Keratinocyte (primary cell): ENCODE measurements at regions not wholly inside any gene's neighbourhood (a gene's known extent, or its start where the extent isn't known, plus 50 kb on each side); places are given as distances from the start of the nearest gene placed in this dataset.

Source experiments
- DNase-seq: peaks from one replicate; pipeline ENCODE4 v3.0.0-alpha.2; 2011; ENCODE audit warnings: low read depth, missing footprints, low spot score
- FAIRE-seq: peaks from 2 replicates; lab custom pipeline; 2011; peaks lifted over from hg19 to GRCh38; lab: Jason Lieb, UNC
- H2AFZ ChIP-seq: 2 replicates; pipeline ENCODE4 v1.6.0; 2012; ENCODE audit warnings: low read length, control low read depth, inconsistent platforms; ENCODE audit not compliant: control insufficient read depth
- H3K27ac ChIP-seq: 2 replicates; pipeline ENCODE4 v1.5.1; 2011; ENCODE audit warnings: low read length; ENCODE audit not compliant: control insufficient read depth, insufficient read depth
- H3K27me3 ChIP-seq: 3 replicates; pipeline ENCODE4 v1.6.0; 2011; ENCODE audit warnings: low read length; ENCODE audit not compliant: control insufficient read depth, insufficient read depth; ENCODE audit errors: extremely low read depth
- H3K36me3 ChIP-seq, 2 experiments: 2 replicates in 1 of 2; 3 replicates in 1 of 2; pipeline ENCODE4 v1.5.1; 2011; ENCODE audit warnings: low read length in 2 of 2, mild to moderate bottlenecking in 1 of 2; ENCODE audit not compliant: control insufficient read depth in 2 of 2, insufficient read depth in 2 of 2; ENCODE audit errors: extremely low read depth in 1 of 2
- H3K4me1 ChIP-seq: 3 replicates; pipeline ENCODE4 v1.5.1; 2011; ENCODE audit warnings: low read length; ENCODE audit not compliant: control insufficient read depth, insufficient read depth; ENCODE audit errors: extremely low read depth
- H3K4me2 ChIP-seq: 3 replicates; pipeline ENCODE4 v1.6.0; 2011; ENCODE audit warnings: low read depth, low read length; ENCODE audit not compliant: control insufficient read depth, insufficient read depth; ENCODE audit errors: extremely low read depth
- H3K4me3 ChIP-seq, 3 experiments: fragments of 200-600 bp in 1 of 3; sonication (generic) in 1 of 3; 2 replicates in 2 of 3; 3 replicates in 1 of 3; pipeline ENCODE4 v1.5.1; 2011 to 2016; ENCODE audit warnings: low read length in 3 of 3, mild to moderate bottlenecking in 3 of 3, control low read depth in 2 of 3, inconsistent platforms in 1 of 3, low read depth in 1 of 3, mixed read lengths in 1 of 3, mixed run types in 1 of 3, moderate library complexity in 1 of 3; ENCODE audit not compliant: control insufficient read depth in 2 of 3, insufficient read depth in 2 of 3; ENCODE audit errors: extremely low read depth in 1 of 3
- H3K79me2 ChIP-seq: 2 replicates; pipeline ENCODE4 v1.6.0; 2012; ENCODE audit warnings: low read length; ENCODE audit not compliant: control insufficient read depth, insufficient read depth
- H3K9ac ChIP-seq: 3 replicates; pipeline ENCODE4 v1.6.0; 2011; ENCODE audit warnings: low read length; ENCODE audit not compliant: control insufficient read depth, insufficient read depth; ENCODE audit errors: extremely low read depth
- H3K9me1 ChIP-seq: 3 replicates; pipeline ENCODE4 v1.6.0; 2011; ENCODE audit warnings: low read length; ENCODE audit not compliant: control insufficient read depth, insufficient read depth; ENCODE audit errors: extremely low read depth
- H3K9me3 ChIP-seq: 2 replicates; pipeline ENCODE4 v1.5.1; 2012; ENCODE audit warnings: low read depth, low read length; ENCODE audit not compliant: control insufficient read depth
- H4K20me1 ChIP-seq: 3 replicates; pipeline ENCODE4 v1.6.0; 2011; ENCODE audit warnings: low read length; ENCODE audit not compliant: control insufficient read depth, insufficient read depth; ENCODE audit errors: extremely low read depth
- CTCF ChIP-seq, 3 experiments: IDR thresholded peaks in 1 of 3; conservative IDR thresholded peaks in 1 of 3; optimal IDR thresholded peaks in 1 of 3; 2 replicates in 2 of 3; 3 replicates in 1 of 3; pipeline versions ENCODE3 to v1.5.1; 2011; ENCODE audit warnings: low read length in 3 of 3, mild to moderate bottlenecking in 3 of 3, moderate library complexity in 2 of 3, control low read depth in 1 of 3, inconsistent platforms in 1 of 3; ENCODE audit not compliant: insufficient read depth in 2 of 3; ENCODE audit errors: extremely low read depth in 1 of 3
- EZH2 ChIP-seq: IDR thresholded peaks from one replicate; pipeline ENCODE4 v1.6.1; 2012; ENCODE audit warnings: inconsistent platforms, mild to moderate bottlenecking, low read length, moderate library complexity
- dilution Hi-C: fragments of 300-500 bp; cut with MboI; formaldehyde crosslinking; loops from one replicate; pipeline ENCODE4 v1.7.0; 2020; ENCODE audit warnings: low sequenced_read_pairs; ENCODE audit not compliant: extremely low pct_ligation_motif_present

GRCh38 chr9:78874061-78874460, 577.1 kb downstream of the PSAT1 start:
- Histone ChIP-seq H3K4me1 (peaks cover 19% of the 10 kb centered on the region), H3K9me1 (no peaks in the 10 kb centered on the region), H3K36me3 (no peaks in the 10 kb centered on the region), H4K20me1 (no peaks in the 10 kb centered on the region), H3K4me3 (no peak overlapping the region), H2AFZ (no peak overlapping the region), H3K9me3 (no peaks in the 10 kb centered on the region), H3K27me3 (no peaks in the 10 kb centered on the region), H3K27ac (no peak overlapping the region), H3K79me2 (no peaks in the 10 kb centered on the region), H3K9ac (no peak overlapping the region), H3K4me2 (no peak overlapping the region)
- FAIRE-seq (no peak), DNase-seq (no peak)
- dilution Hi-C loops = no loop called here
- TF ChIP-seq EZH2 (no peak), CTCF (optimal IDR thresholded peaks at IDR 0.05 in 1 of 3, IDR thresholded peaks at IDR 0.05 in 1 of 3, conservative IDR thresholded peaks at IDR 0.05 in 1 of 3; ENCODE audit: extremely low read depth in 1 of 3, insufficient read depth in 2 of 3, low read length in 3 of 3) (no peak)

- H3K4me2 ChIP-seq = no peak overlapping the region
Measured at GRCh38 chr9:78879324-78880100, 582.6 kb downstream of the PSAT1 start.

More at GRCh38 chr9:78879324-78880100, 582.6 kb downstream of the PSAT1 start:
- H3K9me1 ChIP-seq = no peaks in the 10 kb centered on the region
- no peaks in the 10 kb centered on the region for H4K20me1 ChIP-seq
- TF ChIP-seq EZH2 = no peak
- TF ChIP-seq CTCF (optimal IDR thresholded peaks at IDR 0.05 in 1 of 3, IDR thresholded peaks at IDR 0.05 in 1 of 3, conservative IDR thresholded peaks at IDR 0.05 in 1 of 3; ENCODE audit: extremely low read depth in 1 of 3, insufficient read depth in 2 of 3, low read length in 3 of 3) = no peak
- no peaks in the 10 kb centered on the region for H3K4me1 ChIP-seq
- FAIRE-seq (no peak), DNase-seq (no peak)
- no peaks in the 10 kb centered on the region for H3K27me3 ChIP-seq
- no peaks in the 10 kb centered on the region for H3K79me2 ChIP-seq
- no peak overlapping the region for H3K27ac ChIP-seq
- no peaks in the 10 kb centered on the region for H3K36me3 ChIP-seq
- no peaks in the 10 kb centered on the region for H3K9me3 ChIP-seq
- H3K9ac ChIP-seq = no peak overlapping the region
- dilution Hi-C loops = no loop called here
- no peak overlapping the region for H3K4me3 ChIP-seq
- H2AFZ ChIP-seq = no peak overlapping the region
